GM21360 (cell line): ENCODE measurements at regions not wholly inside any gene's neighbourhood (a gene's known extent, or its start where the extent isn't known, plus 50 kb on each side); places are given as distances from the start of the nearest gene placed in this dataset.
"Not testable (repeated sequence)": the region's sequence is repeated elsewhere in the genome, so short reads cannot be mapped to it uniquely, and the experiment has no call there.

Source experiments
- ATAC-seq: cut with Tn5 transposase; IDR thresholded peaks from one replicate; pipeline ENCODE4 v1.9.1; 2021; ENCODE audit warnings: mild to moderate bottlenecking, moderate library complexity; ENCODE audit not compliant: unreplicated experiment

DNA sequence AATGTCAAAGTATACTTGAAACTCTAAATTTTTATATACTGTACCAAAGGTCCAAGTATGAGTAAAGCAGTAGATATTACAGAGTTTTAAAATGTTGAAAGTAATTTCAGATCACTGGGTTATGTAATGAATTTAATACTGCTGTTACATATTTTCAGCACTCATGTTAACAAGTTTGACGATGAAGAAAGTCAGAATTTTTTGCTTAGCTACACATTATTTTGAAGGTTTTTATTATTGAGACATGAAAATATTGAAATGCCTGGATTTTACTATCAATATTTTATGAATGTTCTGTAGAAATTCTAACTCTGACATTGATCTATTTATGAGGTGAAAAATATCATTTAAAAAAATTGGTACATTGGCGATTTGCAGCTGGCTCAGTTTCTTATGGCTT is 1030.3 kb downstream of the FSCB start:
- ATAC-seq = no peak

- ATAC-seq = no peak
Measured at GRCh38 chr14:43475757-43476156, 1031.3 kb downstream of the FSCB start.

DNA sequence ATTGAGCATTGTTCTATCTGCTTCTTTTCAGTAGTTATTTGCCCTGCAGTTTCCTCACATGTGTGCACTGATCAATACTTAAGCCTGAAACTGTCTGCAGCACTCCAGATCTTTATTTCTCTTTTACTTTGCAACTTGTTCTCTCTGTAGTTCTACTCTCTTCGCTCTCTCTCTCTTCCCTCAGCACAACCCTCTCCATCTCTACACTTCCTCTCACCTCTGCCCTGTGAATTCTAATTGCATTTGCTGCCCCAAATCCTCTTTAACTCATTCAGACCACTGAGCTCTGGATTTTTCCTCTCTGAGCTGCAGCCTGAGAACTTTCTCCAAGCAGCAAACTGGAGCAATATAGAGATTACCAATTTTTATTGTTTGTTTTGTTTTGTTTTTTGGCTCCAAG is 1035.5 kb downstream of the FSCB start:
- ATAC-seq = no peak

- ATAC-seq = no peak
Measured at GRCh38 chr14:43464968-43465367, 1042.1 kb downstream of the FSCB start.

DNA sequence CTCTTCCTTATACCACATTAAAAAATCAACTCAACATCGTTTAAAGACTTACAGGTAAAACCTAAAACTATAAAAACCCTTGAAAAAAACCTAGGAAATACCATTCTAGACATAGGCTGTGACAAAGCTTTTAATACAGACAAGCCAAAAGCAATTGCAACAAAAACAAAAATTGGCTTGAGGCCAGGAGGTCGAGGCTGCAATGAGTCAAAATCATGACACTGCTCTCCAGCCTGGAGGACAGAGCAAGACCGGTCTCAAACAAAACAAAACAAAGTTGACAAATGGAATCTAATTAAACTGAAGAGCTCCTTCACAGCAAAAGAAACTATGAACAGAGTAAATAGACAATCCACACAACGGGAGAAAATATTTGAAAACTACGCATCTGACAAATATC is 1057.8 kb downstream of the FSCB start:
- no peak for ATAC-seq

- ATAC-seq = no peak
Measured at GRCh38 chr14:43438056-43438455, 1069.0 kb downstream of the FSCB start.

DNA sequence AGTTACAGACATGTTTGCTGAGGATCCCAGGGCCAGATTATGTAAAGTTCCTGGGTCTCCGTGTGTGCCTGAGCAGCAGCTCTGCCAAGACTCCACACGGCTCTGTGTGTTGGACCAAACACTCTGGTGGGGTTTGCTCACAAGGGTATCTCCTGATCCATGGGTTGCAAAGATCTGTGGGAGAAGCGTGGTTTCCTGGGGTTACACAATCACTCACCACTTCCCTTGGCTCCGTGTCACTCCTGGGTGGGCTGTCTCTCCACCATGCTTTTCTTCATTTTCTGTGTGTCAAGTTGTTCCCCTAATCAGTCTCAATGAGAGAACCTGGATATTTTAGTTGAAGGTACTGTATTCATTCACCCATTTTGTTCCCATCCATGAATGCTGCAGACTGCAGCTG is 1088.8 kb downstream of the FSCB start:
- no peak for ATAC-seq

- no peak for ATAC-seq
Measured at GRCh38 chr14:43413084-43413483, 1094.0 kb downstream of the FSCB start.

DNA sequence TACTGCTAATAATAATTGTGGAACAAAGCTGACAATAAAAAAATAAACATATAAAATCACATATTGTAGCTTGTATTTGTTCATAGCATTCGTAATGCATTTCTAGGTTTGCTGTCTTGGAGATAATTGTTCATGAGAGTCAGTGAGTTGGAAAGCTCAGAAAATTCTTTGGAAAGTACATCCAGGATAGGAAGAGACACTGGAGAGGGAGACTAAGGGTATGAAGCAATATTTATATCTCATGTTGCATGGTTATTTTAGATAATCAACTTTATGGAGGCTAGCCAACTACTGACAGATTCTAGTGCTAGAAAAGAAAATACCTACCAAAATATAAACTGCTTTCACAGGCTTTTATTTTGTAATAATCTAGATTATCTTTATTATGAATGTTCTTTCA is 1095.2 kb downstream of the FSCB start:
- no peak for ATAC-seq

DNA sequence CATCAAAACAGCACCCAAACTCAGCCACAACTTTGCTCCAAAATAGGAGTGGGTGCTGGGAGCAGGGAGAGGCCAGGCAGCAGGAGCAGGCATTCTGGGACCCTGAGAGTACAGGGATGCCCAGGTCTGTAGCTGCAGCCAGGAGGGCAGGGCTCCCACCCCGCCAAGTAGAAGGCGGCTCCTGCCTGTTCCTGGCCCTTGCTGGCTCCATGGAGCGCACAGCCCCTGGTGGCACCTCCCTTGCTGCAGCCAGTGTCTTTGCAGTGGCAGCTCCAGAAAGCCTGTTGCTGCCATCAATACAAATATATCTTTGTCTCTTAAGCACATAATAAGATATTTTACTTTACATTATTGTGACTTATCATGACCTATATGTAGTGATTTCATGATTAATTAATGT is 1096.5 kb downstream of the FSCB start:
- ATAC-seq = no peak

DNA sequence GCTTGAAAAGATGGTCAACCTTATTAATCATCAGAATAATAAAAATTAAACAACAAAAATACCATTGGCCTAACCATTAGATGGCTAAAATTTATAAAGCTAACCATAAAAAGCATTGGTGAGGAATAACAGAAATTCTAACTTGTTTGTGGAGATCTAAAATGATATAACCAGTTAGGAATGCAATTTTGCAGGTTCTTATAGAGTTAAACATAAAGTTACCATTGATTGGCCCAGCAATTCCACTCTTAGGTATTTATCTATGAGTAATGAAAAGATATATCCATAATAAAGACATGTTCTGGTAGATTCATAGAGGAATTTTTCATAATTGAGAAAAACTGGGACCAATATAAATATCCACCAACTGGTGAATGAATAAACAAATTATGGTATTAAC is 1098.6 kb downstream of the FSCB start:
- no peak for ATAC-seq

DNA sequence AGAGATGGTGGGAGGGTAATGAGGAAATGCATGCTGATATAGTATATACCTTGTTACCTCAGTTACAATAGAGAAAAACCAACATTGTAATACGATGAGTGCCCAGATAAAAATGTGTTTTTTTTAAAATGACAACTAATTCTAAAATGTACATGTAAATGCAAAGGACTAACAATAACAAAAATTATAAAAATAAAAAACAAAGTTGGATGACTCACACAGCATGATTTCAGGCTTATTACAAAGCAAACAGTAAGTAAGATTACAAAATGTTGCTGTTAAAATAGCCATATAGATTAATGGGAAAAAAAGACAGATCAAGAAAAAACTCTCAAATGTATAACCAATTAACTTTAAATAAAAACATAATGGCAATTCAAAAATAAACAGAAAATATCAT is 1099.4 kb downstream of the FSCB start:
- no peak for ATAC-seq

DNA sequence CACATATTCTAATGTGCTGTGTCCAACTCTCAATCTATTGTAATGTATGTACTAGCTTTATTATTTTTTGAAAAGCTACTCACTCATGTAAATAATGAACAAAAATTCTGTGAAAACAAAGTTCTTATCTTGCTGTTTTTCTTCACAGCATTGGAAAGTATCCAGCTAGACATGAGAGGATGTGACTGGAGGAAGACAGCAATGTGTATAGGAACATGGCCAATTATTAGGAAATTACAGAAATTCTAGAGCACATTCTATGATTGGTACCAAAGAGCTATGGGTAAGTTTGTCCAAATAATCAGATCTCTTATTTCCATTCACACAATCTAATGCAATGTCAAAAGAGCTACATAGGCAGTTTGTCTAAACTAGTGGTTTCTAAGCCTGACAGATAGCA is 1100.2 kb downstream of the FSCB start:
- ATAC-seq = no peak

DNA sequence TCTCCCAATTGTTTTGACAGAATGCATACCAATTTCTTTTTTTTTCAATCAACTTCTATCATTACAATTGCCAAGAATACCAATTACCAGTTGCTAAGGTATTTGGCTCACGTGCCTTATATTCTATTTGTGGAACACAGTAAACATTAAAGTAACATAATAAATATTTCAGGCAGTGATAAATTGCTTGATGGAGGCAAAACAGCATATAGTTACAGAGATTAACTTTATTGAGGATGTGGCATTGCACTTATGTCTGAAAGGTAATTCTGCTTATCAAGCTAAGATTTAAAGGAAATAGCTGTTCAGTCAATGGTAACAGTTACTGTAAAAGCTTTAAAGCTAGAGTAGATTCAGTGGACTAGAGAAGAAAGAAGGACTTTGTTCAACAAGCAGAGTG is 1107.8 kb downstream of the FSCB start:
- no peak for ATAC-seq

DNA sequence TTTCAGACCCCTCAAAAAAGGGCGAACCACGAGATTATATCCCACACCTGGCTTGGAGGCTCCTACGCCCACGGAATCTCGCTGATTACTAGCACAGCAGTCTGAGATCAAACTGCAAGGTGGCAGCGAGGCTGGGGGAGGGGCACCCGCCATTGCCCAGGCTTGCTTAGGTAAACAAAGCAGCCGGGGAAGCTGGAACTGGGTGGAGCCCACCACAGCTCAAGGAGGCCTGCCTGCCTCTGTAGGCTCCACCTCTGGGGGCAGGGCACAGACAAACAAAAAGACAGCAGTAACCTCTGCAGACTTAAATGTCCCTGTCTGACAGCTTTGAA is 1136.6 kb downstream of the FSCB start:
- not testable (repeated sequence) for ATAC-seq

DNA sequence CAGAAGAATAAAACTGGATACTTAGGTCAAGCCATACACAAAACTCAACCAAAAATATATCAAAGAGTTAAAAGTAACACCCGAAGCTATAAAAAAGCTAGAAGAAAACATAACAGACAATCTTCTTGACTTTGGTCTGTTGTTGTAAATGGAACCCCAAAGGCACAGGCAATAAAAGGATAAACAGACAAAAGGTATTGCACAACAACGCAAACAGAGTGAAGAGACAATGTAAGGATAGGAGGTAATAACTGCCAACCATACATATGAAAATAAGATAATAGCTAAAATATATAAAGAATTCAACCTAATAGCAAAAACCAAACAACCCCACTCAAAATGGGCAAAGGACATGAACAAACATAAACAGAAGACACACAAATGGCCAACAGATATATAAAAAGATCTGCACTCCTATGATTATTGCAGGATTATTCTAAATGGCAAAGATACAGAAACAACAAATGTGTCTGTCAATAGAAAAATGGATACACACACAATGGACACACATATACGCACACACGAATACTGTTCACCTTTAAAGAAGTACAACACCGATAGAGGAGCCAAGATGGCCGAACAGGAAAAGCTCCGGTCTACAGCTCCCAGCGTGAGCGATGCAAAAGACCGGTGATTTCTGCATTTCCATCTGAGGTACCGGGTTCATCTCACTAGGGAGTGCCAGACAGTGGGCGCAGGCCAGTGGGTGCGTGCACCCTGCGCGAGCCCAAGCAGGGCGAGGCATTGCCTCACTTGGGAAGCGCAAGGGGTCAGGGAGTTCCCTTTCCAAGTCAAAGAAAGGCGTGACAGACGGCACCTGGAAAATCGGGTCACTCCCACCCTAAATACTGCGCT is 1137.1 kb downstream of the FSCB start:
- no peak for ATAC-seq

- no peak for ATAC-seq
Measured at GRCh38 chr14:43362586-43362985, 1144.5 kb downstream of the FSCB start.

GRCh38 chr14:43361751-43362150 is 1145.3 kb downstream of the FSCB start:
- ATAC-seq = no peak

DNA sequence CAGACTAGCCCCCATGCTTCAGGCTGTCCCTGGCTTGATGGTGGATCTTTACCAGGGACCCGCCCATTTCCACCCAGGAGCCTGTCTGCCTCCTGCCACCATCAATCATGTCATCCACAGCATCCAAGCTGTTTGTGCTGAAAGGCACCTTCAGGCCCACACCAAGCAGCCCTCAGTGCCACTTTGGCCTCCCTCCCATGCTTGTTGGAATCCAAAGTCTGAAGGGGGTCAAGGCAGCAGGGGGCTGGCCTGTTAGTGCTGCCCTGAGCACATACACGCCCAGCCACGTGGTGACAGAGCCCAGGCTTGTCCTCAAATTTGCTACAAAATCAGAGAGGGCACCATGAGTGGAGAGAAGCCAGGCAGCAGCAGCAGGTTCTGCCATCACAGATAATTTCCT is 1146.8 kb downstream of the FSCB start:
- no peak for ATAC-seq

DNA sequence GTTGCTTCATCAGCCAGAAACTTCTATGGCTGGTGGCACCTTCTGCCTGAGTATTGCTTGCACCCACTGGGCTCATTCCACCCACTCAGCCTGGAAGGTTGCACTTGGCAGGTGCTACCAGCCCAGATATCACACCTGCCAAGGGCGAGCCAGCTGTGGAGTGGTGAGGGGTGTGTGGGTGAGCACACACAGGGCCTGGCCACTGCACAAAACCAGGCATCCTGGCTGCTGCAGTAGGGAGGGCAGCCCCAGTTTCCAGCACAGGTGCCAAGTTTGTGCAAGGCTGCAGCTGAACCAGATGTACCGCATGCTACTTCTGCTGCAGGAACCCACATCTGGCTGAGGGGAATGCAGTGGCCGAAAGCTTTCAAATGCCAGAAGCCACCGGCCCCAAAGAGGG is 1147.8 kb downstream of the FSCB start:
- ATAC-seq = no peak

DNA sequence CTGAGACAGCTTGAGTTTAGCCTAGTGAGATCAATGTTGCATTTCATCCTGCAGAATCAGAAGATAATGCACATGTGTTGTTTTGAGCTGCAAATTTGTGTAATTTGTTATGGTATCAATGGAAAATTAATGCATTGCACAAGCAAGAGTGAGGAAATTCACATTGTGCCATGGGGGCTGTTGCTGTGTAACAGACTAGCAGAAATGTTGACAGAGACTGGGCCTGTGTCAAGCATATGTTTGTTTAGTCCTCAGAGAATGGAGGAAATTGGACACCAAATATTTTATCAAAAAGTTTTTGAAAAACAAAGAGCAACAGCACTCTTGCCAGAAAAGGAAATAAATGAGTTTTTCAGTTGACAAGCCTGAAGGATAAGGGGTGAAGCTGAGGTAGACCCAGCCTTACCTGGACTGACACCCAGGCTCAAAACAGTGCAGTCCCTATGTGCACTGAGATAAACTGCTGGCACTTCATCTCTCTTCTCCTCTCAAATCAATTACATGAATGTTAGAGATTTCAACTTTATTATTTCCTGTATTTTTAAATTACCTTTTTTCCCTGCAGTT is 1150.0 kb downstream of the FSCB start:
- no peak for ATAC-seq

DNA sequence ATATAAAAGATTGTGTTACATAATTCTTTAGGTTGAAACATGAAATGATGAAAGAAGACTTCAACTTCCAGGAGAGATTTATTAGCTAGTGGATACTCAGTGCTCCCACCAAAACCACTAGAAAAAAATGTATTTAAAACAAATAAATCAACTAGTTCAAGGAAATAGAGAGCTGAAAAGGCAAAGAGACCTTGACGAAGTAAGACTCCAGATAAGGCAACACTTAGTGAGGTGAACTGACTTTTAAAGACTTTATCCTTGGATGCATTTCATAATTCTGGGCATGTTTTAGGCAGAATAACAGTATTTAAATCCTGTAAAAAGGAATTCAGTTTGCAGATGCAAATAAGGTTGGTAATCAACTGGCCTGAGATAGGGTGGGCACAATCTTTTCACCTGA is 1150.7 kb downstream of the FSCB start:
- ATAC-seq = no peak

DNA sequence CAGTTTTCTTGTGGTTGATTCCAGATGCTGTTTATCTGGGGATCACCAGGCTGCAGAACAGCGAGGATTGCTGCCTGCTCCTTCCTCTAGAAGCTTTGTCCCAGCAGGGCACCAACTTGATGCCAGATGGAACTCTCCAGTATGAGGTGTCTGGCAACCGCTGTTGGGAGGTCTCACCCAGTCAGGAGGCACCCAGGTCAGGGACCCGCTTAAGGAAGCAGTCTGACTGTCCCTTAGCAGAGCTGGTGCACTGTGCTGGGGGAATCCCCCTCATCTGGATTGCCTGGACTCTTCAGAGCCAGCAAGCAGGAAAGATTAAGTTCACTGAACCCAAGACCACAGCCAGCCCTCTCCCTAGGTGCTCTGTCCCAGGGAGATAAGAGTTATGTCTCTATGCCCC is 1165.2 kb downstream of the FSCB start:
- ATAC-seq = no peak
